ENCODE measurements at regions not wholly inside any gene's neighbourhood (a gene's known extent, or its start where the extent isn't known, plus 50 kb on each side); places are given as distances from the start of the nearest gene placed in this dataset.

- no peak for FAIRE-seq
- DNase-seq (ENCODE audit: low spot score in 2 of 2) = no peak
Measured at GRCh38 chr17:65278820-65279184, 141.6 kb downstream of the RGS9 start.

GRCh38 chr17:65278050-65278819 is 141.1 kb downstream of the RGS9 start:
- DNase-seq (ENCODE audit: low spot score in 2 of 2) = peak; percentile 14 to 58
- no peak for FAIRE-seq

GRCh38 chr17:65277576-65277975 is 140.4 kb downstream of the RGS9 start:
- DNase-seq (ENCODE audit: low spot score in 2 of 2) = no peak
- no peak for FAIRE-seq

Measured in frontal cortex (tissue), 3 donors.